A673 (cell line): ENCODE measurements at regions not wholly inside any gene's neighbourhood (a gene's known extent, or its start where the extent isn't known, plus 50 kb on each side); places are given as distances from the start of the nearest gene placed in this dataset.

Experiments used
- BruUV-seq: library from RNA; stranded (reverse); fragments of 400-500 nt; replicated peaks from 2 replicates; lab custom pipeline; 2021; lab: Mats Ljungman, UMichigan
- CTCF ChIA-PET: fragments of 300-600 bp; sonication (Branson Sonifier 250); formaldehyde crosslinking; loops from one replicate; lab custom pipeline; 2022; ENCODE audit warnings: antibody characterized with exemption; lab: Charles Lee
- POLR2A ChIA-PET: fragments of 300-600 bp; sonication (Branson Sonifier 250); formaldehyde crosslinking; loops from one replicate; lab custom pipeline; 2022; ENCODE audit warnings: antibody characterized with exemption; ENCODE audit not compliant: low non-redundant PET; lab: Charles Lee
- DNase-seq: peaks from one replicate; pipeline ENCODE4 v3.0.0-alpha.2; 2015; ENCODE audit warnings: low spot score
- H3K27ac ChIP-seq: fragments of 200-600 bp; sonication (generic); 2 replicates; pipeline ENCODE4 v1.5.1; 2016; ENCODE audit warnings: mixed run types, low read depth, mild to moderate bottlenecking, mixed read lengths, antibody characterized with exemption, low read length; ENCODE audit not compliant: poor library complexity, severe bottlenecking
- H3K27me3 ChIP-seq: fragments of 200-600 bp; sonication (generic); replicated peaks from 2 replicates; pipeline ENCODE4 v1.6.1; 2017; ENCODE audit warnings: mixed run types, low read depth, mild to moderate bottlenecking, mixed read lengths, antibody characterized with exemption, low read length; ENCODE audit not compliant: insufficient read depth, poor library complexity
- H3K36me3 ChIP-seq: fragments of 200-600 bp; sonication (generic); 2 replicates; pipeline ENCODE4 v1.6.1; 2016; ENCODE audit warnings: mixed run types, mild to moderate bottlenecking, mixed read lengths, antibody characterized with exemption, low read length; ENCODE audit not compliant: insufficient read depth, poor library complexity, severe bottlenecking
- H3K4me1 ChIP-seq: fragments of 200-600 bp; sonication (generic); 2 replicates; pipeline ENCODE4 v1.6.1; 2017; ENCODE audit warnings: mixed run types, mild to moderate bottlenecking, mixed read lengths, antibody characterized with exemption, low read length; ENCODE audit not compliant: insufficient read depth, poor library complexity, severe bottlenecking
- H3K4me3 ChIP-seq: fragments of 200-600 bp; sonication (generic); 2 replicates; pipeline ENCODE4 v1.5.1; 2016; ENCODE audit warnings: low read depth, mixed run types, mild to moderate bottlenecking, mixed read lengths, low read length; ENCODE audit not compliant: poor library complexity, severe bottlenecking
- H3K9me3 ChIP-seq: fragments of 200-600 bp; sonication (generic); 2 replicates; pipeline ENCODE4 v1.6.1; 2016; ENCODE audit warnings: mixed run types, low read depth, mild to moderate bottlenecking, mixed read lengths, antibody characterized with exemption, low read length; ENCODE audit not compliant: poor library complexity, severe bottlenecking
- CTCF ChIP-seq: fragments of 300-800, 200-600 bp; sonication (generic); conservative IDR thresholded peaks from 2 replicates; pipeline ENCODE4 v1.5.1; 2017; ENCODE audit warnings: low read depth, mild to moderate bottlenecking, antibody characterized with exemption, low read length, moderate library complexity, mixed read lengths
- EZH2 ChIP-seq: fragments of 200-600 bp; sonication (generic); IDR thresholded peaks from 2 replicates; pipeline ENCODE4 v1.6.1; 2017; ENCODE audit warnings: borderline replicate concordance, low read depth, mild to moderate bottlenecking, mixed read lengths, antibody characterized with exemption, low read length; ENCODE audit not compliant: poor library complexity, severe bottlenecking
- intact Hi-C: fragments of 100-400 bp; cut with micrococcal nuclease; formaldehyde crosslinking; loops from one replicate; pipeline ENCODE4 v1.10.0; 2022; ENCODE audit not compliant: unreplicated experiment

GRCh38 chr17:36722121-36722902 is 120.9 kb downstream of the MRM1 start:
- peak; percentile 38 for DNase-seq
- no peaks in the 10 kb centered on the region for H3K27me3 ChIP-seq
- peaks cover 3% of the 10 kb centered on the region for H3K4me1 ChIP-seq
- ChIA-PET CTCF (no interaction called here), POLR2A (no interaction called here)
- H3K27ac ChIP-seq = no peak overlapping the region
- H3K9me3 ChIP-seq = no peaks in the 10 kb centered on the region
- H3K4me3 ChIP-seq = peak overlapping the region; percentile 27
- intact Hi-C loops = no loop called here
- BruUV-seq = no TSS peak
- no peaks in the 10 kb centered on the region for H3K36me3 ChIP-seq
- TF ChIP-seq CTCF (no peak), EZH2 (no peak)

GRCh38 chr17:36722903-36723263 is 121.5 kb downstream of the MRM1 start:
- ChIA-PET POLR2A (no interaction called here), CTCF (no interaction called here)
- Histone ChIP-seq H3K27ac (no peak overlapping the region), H3K4me1 (peaks cover 3% of the 10 kb centered on the region), H3K36me3 (no peaks in the 10 kb centered on the region), H3K4me3 (no peak overlapping the region), H3K27me3 (no peaks in the 10 kb centered on the region), H3K9me3 (no peaks in the 10 kb centered on the region)
- no TSS peak for BruUV-seq
- intact Hi-C loops = no loop called here
- DNase-seq = no peak
- TF ChIP-seq EZH2 = no peak
- no peak for TF ChIP-seq CTCF

GRCh38 chr17:36723459-36724025 is 122.2 kb downstream of the MRM1 start:
- no peaks in the 10 kb centered on the region for H3K9me3 ChIP-seq
- TF ChIP-seq CTCF (no peak), EZH2 (no peak)
- H3K27me3 ChIP-seq = peaks cover 4% of the 10 kb centered on the region
- CTCF ChIA-PET = no interaction called here
- POLR2A ChIA-PET = no interaction called here
- no TSS peak for BruUV-seq
- intact Hi-C loops = no loop called here
- H3K4me3 ChIP-seq = no peak overlapping the region
- H3K36me3 ChIP-seq = no peaks in the 10 kb centered on the region
- no peak overlapping the region for H3K27ac ChIP-seq
- peaks cover 3% of the 10 kb centered on the region for H3K4me1 ChIP-seq
- no peak for DNase-seq
